HFFc6 (cell line): ENCODE measurements at regions not wholly inside any gene's neighbourhood (a gene's known extent, or its start where the extent isn't known, plus 50 kb on each side); places are given as distances from the start of the nearest gene placed in this dataset.

Source experiments
- DNase-seq: peaks from one replicate; pipeline ENCODE4 v3.0.0-alpha.2; 2018
- H3K27ac Mint-ChIP-seq: 2 replicates; pipeline ENCODE4 v1.8.0; 2020; ENCODE audit warnings: mild to moderate bottlenecking, mixed read lengths
- H3K27me3 Mint-ChIP-seq: 2 replicates; pipeline ENCODE4 v1.8.0; 2021; ENCODE audit warnings: mild to moderate bottlenecking, moderate library complexity, mixed read lengths; ENCODE audit not compliant: insufficient read depth
- H3K36me3 Mint-ChIP-seq: 2 replicates; pipeline ENCODE4 v1.8.0; 2021; ENCODE audit warnings: low read depth, mixed read lengths
- H3K4me1 Mint-ChIP-seq: 2 replicates; pipeline ENCODE4 v1.8.0; 2020; ENCODE audit warnings: low read depth, mixed read lengths
- H3K4me3 Mint-ChIP-seq: 2 replicates; pipeline ENCODE4 v1.8.0; 2020; ENCODE audit warnings: mild to moderate bottlenecking, moderate library complexity, mixed read lengths
- H3K9me3 Mint-ChIP-seq: 2 replicates; pipeline ENCODE4 v1.8.0; 2020; ENCODE audit warnings: mild to moderate bottlenecking, mixed read lengths
- TF ChIP-seq, protein P1 (sequence below): fragments of 200-600 bp; sonication (generic); IDR thresholded peaks from 2 replicates; pipeline ENCODE4 v1.5.0; 2021; ENCODE audit warnings: antibody characterized with exemption, mild to moderate bottlenecking

GRCh38 chr11:34830648-34831047, 85.5 kb downstream of the APIP start:
- Mint-ChIP-seq H3K27me3 (peaks cover 14% of the 10 kb centered on the region), H3K4me3 (no peak overlapping the region), H3K4me1 (no peaks in the 10 kb centered on the region), H3K27ac (no peak overlapping the region), H3K9me3 (no peaks in the 10 kb centered on the region), H3K36me3 (no peaks in the 10 kb centered on the region)
- no peak for DNase-seq
- TF ChIP-seq, protein P1, sequence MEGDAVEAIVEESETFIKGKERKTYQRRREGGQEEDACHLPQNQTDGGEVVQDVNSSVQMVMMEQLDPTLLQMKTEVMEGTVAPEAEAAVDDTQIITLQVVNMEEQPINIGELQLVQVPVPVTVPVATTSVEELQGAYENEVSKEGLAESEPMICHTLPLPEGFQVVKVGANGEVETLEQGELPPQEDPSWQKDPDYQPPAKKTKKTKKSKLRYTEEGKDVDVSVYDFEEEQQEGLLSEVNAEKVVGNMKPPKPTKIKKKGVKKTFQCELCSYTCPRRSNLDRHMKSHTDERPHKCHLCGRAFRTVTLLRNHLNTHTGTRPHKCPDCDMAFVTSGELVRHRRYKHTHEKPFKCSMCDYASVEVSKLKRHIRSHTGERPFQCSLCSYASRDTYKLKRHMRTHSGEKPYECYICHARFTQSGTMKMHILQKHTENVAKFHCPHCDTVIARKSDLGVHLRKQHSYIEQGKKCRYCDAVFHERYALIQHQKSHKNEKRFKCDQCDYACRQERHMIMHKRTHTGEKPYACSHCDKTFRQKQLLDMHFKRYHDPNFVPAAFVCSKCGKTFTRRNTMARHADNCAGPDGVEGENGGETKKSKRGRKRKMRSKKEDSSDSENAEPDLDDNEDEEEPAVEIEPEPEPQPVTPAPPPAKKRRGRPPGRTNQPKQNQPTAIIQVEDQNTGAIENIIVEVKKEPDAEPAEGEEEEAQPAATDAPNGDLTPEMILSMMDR, result no peak

GRCh38 chr11:34830035-34830434, 86.1 kb downstream of the APIP start:
- Mint-ChIP-seq H3K27me3 (peaks cover 18% of the 10 kb centered on the region), H3K27ac (no peak overlapping the region), H3K9me3 (no peaks in the 10 kb centered on the region), H3K36me3 (no peaks in the 10 kb centered on the region), H3K4me3 (no peak overlapping the region), H3K4me1 (no peaks in the 10 kb centered on the region)
- TF ChIP-seq, protein P1, result no peak
- DNase-seq, result no peak

GRCh38 chr11:34827228-34827627, 89.0 kb downstream of the APIP start:
- Mint-ChIP-seq H3K27ac (no peak overlapping the region), H3K4me1 (no peaks in the 10 kb centered on the region), H3K36me3 (no peaks in the 10 kb centered on the region), H3K9me3 (no peaks in the 10 kb centered on the region), H3K4me3 (no peak overlapping the region), H3K27me3 (peaks cover 24% of the 10 kb centered on the region)
- TF ChIP-seq, protein P1, result no peak
- DNase-seq, result no peak

- TF ChIP-seq, protein P1, result no peak
- no peaks in the 10 kb centered on the region for H3K36me3 Mint-ChIP-seq
- no peak overlapping the region for H3K4me3 Mint-ChIP-seq
- peaks cover 26% of the 10 kb centered on the region for H3K27me3 Mint-ChIP-seq
- H3K27ac Mint-ChIP-seq, result no peak overlapping the region
- no peaks in the 10 kb centered on the region for H3K4me1 Mint-ChIP-seq
- no peak for DNase-seq
- H3K9me3 Mint-ChIP-seq, result no peaks in the 10 kb centered on the region
Measured at GRCh38 chr11:34826384-34826726, 89.8 kb downstream of the APIP start.

- Mint-ChIP-seq H3K27ac (no peak overlapping the region), H3K36me3 (no peaks in the 10 kb centered on the region), H3K27me3 (peaks cover 26% of the 10 kb centered on the region), H3K4me1 (no peaks in the 10 kb centered on the region), H3K9me3 (no peaks in the 10 kb centered on the region), H3K4me3 (no peak overlapping the region)
- TF ChIP-seq, protein P1, result no peak
- DNase-seq, result no peak
Measured at GRCh38 chr11:34825670-34826383, 90.4 kb downstream of the APIP start.

GRCh38 chr11:34825315-34825669, 90.9 kb downstream of the APIP start:
- Mint-ChIP-seq H3K4me3 (no peak overlapping the region), H3K27ac (no peak overlapping the region), H3K36me3 (no peaks in the 10 kb centered on the region)

More at GRCh38 chr11:34825315-34825669, 90.9 kb downstream of the APIP start:
- H3K27me3 Mint-ChIP-seq, result peaks cover 27% of the 10 kb centered on the region
- H3K9me3 Mint-ChIP-seq, result peaks cover 1% of the 10 kb centered on the region; the same call in 1 of the 2 replicates
- TF ChIP-seq, protein P1, result no peak
- no peaks in the 10 kb centered on the region for H3K4me1 Mint-ChIP-seq
- DNase-seq, result no peak
